PC-9 (cell line): ENCODE measurements at regions not wholly inside any gene's neighbourhood (a gene's known extent, or its start where the extent isn't known, plus 50 kb on each side); places are given as distances from the start of the nearest gene placed in this dataset.

Experiments used
- CTCF ChIP-seq: fragments of 200-600 bp; sonication (generic); conservative IDR thresholded peaks from 2 replicates; pipeline ENCODE4 v1.6.1; 2017; ENCODE audit warnings: mixed run types, antibody characterized with exemption, mild to moderate bottlenecking, moderate library complexity
- EZH2 ChIP-seq: fragments of 200-600 bp; sonication (generic); IDR thresholded peaks from 2 replicates; pipeline ENCODE4 v1.8.0; 2017; ENCODE audit warnings: antibody characterized with exemption, low read depth

GRCh38 chr1:37107153-37107907 is 73.0 kb upstream of the GRIK3 start:
- TF ChIP-seq CTCF (no peak), EZH2 (no peak)
